HCT116 (cell line): ENCODE measurements at regions not wholly inside any gene's neighbourhood (a gene's known extent, or its start where the extent isn't known, plus 50 kb on each side); places are given as distances from the start of the nearest gene placed in this dataset.

ENCODE experiments used
- ATAC-seq: fragments of 200-7000 bp; cut with Tn5 transposase; 2 replicates; pipeline ENCODE4 v1.9.1; 2020; ENCODE audit warnings: mild to moderate bottlenecking, moderate library complexity
- BruUV-seq: library from RNA; stranded (reverse); fragments of 400-500 nt; replicated peaks from 2 replicates; lab custom pipeline; 2021; lab: Mats Ljungman, UMichigan
- CTCF ChIA-PET: fragments of 300-600 bp; sonication (Branson Sonifier 250); formaldehyde crosslinking; loops from one replicate; lab custom pipeline; 2021; ENCODE audit warnings: antibody characterized with exemption; lab: Charles Lee
- POLR2A ChIA-PET: fragments of 300-600, 350-600 bp; sonication (Branson Sonifier 250); formaldehyde crosslinking; loops from one replicate; lab custom pipeline; 2021; ENCODE audit warnings: antibody characterized with exemption; lab: Charles Lee
- RAD21 ChIA-PET, 2 experiments: fragments of 300-600 bp; sonication (Branson Sonifier 250); formaldehyde crosslinking; loops; one replicate each; lab custom pipeline; 2023; ENCODE audit warnings: low total read pairs in 2 of 2; ENCODE audit not compliant: uncharacterized antibody in 2 of 2, unreplicated experiment in 2 of 2, low non-redundant PET in 1 of 2; lab: Charles Lee
- DNase-seq: peaks from one replicate; pipeline ENCODE4 v3.0.0-alpha.2; 2010; ENCODE audit warnings: low read depth, low spot score
- H2AFZ ChIP-seq: fragments of 200-600 bp; shearing (Covaris generic), sonication (generic); 2 replicates; pipeline ENCODE4 v1.6.1; 2017; ENCODE audit warnings: low read depth, mixed run types, mixed read lengths, antibody characterized with exemption, low read length; ENCODE audit not compliant: poor library complexity, severe bottlenecking
- H3K27ac ChIP-seq: 2 replicates; pipeline ENCODE4 v1.5.1; 2012; ENCODE audit warnings: low read depth, low read length
- H3K27me3 ChIP-seq: fragments of 200-600 bp; sonication (generic); 2 replicates; pipeline ENCODE4 v1.6.1; 2016; ENCODE audit warnings: mixed run types, low read length, mixed read lengths; ENCODE audit not compliant: insufficient read depth
- H3K36me3 ChIP-seq, 2 experiments: fragments of 200-500 bp in 1 of 2; fragments of 200-600 bp in 1 of 2; sonication (Bioruptor generic) in 1 of 2; sonication (generic) in 1 of 2; 2 replicates each; pipeline versions ENCODE4 v1.5.1 to v1.6.1; 2014 to 2016; ENCODE audit warnings: low read length in 2 of 2, inconsistent platforms in 1 of 2, mixed read lengths in 1 of 2, mixed run types in 1 of 2; ENCODE audit not compliant: insufficient read depth in 2 of 2, control insufficient read depth in 1 of 2
- H3K4me1 ChIP-seq, 2 experiments: fragments of 200-600 bp in 1 of 2; sonication (generic) in 1 of 2; 2 replicates each; pipeline versions ENCODE4 v1.5.1 to v1.6.1; 2012 to 2017; ENCODE audit warnings: low read length in 2 of 2, inconsistent platforms in 1 of 2, mild to moderate bottlenecking in 1 of 2, mixed read lengths in 1 of 2, mixed run types in 1 of 2, moderate library complexity in 1 of 2; ENCODE audit not compliant: insufficient read depth in 2 of 2, control insufficient read depth in 1 of 2
- H3K4me2 ChIP-seq: fragments of 200-600 bp; sonication (generic); 2 replicates; pipeline ENCODE4 v1.6.1; 2017; ENCODE audit warnings: mixed run types, low read length, mixed read lengths
- H3K4me3 ChIP-seq, 2 experiments: fragments of 200-600 bp in 1 of 2; sonication (generic) in 1 of 2; replicated peaks in 1 of 2; 2 replicates each; pipeline ENCODE4 v1.5.1; 2011 to 2016; ENCODE audit warnings: low read length in 2 of 2, control low read depth in 1 of 2, low read depth in 1 of 2, mild to moderate bottlenecking in 1 of 2, mixed read lengths in 1 of 2, mixed run types in 1 of 2
- H3K79me2 ChIP-seq: fragments of 200-600 bp; sonication (generic); 2 replicates; pipeline ENCODE4 v1.6.1; 2017; ENCODE audit warnings: mild to moderate bottlenecking, mixed run types, low read length, moderate library complexity, mixed read lengths; ENCODE audit not compliant: insufficient read depth
- H3K9ac ChIP-seq: fragments of 200-600 bp; sonication (generic); 2 replicates; pipeline ENCODE4 v1.6.1; 2016; ENCODE audit warnings: low read length, mixed read lengths
- H3K9me2 ChIP-seq: fragments of 200-600 bp; sonication (generic), shearing (Covaris generic); 2 replicates; pipeline ENCODE4 v1.6.1; 2017; ENCODE audit warnings: mixed run types, mild to moderate bottlenecking, moderate library complexity; ENCODE audit not compliant: insufficient read depth
- H3K9me3 ChIP-seq, 2 experiments: fragments of 200-500 bp in 1 of 2; fragments of 200-600 bp in 1 of 2; sonication (Bioruptor generic) in 1 of 2; sonication (generic) in 1 of 2; 2 replicates each; pipeline ENCODE4 v1.6.1; 2014 to 2017; ENCODE audit warnings: low read length in 2 of 2, mixed read lengths in 2 of 2, inconsistent platforms in 1 of 2, low read depth in 1 of 2, mild to moderate bottlenecking in 1 of 2, mixed run types in 1 of 2, moderate library complexity in 1 of 2; ENCODE audit not compliant: control insufficient read depth in 1 of 2, insufficient read depth in 1 of 2
- H4K20me1 ChIP-seq: fragments of 200-600 bp; sonication (generic), shearing (Covaris generic); 2 replicates; pipeline ENCODE4 v1.6.1; 2017; ENCODE audit warnings: mixed run types, mild to moderate bottlenecking, moderate library complexity; ENCODE audit not compliant: insufficient read depth
- CEBPB ChIP-seq: IDR thresholded peaks from 2 replicates; pipeline ENCODE4 v1.6.1; 2012; ENCODE audit warnings: low read depth
- ELF1 ChIP-seq: IDR thresholded peaks from 2 replicates; pipeline ENCODE4 v1.6.1; 2012; ENCODE audit warnings: low read depth, borderline replicate concordance
- EZH2phosphoT487 ChIP-seq: fragments of 200-600 bp; IDR thresholded peaks from 2 replicates; pipeline ENCODE4 v1.6.1; 2018; ENCODE audit warnings: antibody characterized with exemption, borderline replicate concordance
- FOSL1 ChIP-seq: IDR thresholded peaks from 2 replicates; pipeline ENCODE4 v1.6.1; 2012; ENCODE audit warnings: low read depth
- POLR2A ChIP-seq: IDR thresholded peaks from 2 replicates; pipeline ENCODE4 v1.7.0; 2011; ENCODE audit warnings: borderline replicate concordance; ENCODE audit not compliant: insufficient read depth, insufficient read length; ENCODE audit errors: extremely low read depth
- RAD21 ChIP-seq: IDR thresholded peaks from 2 replicates; pipeline ENCODE4 v1.6.1; 2012; ENCODE audit warnings: low read depth, mild to moderate bottlenecking
- SIN3A ChIP-seq: IDR thresholded peaks from 2 replicates; pipeline ENCODE4 v1.6.1; 2012; ENCODE audit warnings: low read depth
- TCF7L2 ChIP-seq: IDR thresholded peaks from 2 replicates; pipeline ENCODE4 v1.7.0; 2011; ENCODE audit warnings: borderline replicate concordance, inconsistent platforms; ENCODE audit not compliant: insufficient read depth, insufficient read length; ENCODE audit errors: extremely low read depth
- ZFX ChIP-seq: fragments of 450-650 bp; IDR thresholded peaks from 2 replicates; pipeline ENCODE4 v1.6.1; 2017
- intact Hi-C: fragments of 100-400 bp; cut with micrococcal nuclease; formaldehyde crosslinking; loops from 2 replicates; pipeline ENCODE4 v1.10.0; 2022
- TF ChIP-seq, protein P1 (sequence below): IDR thresholded peaks from 2 replicates; pipeline ENCODE4 v1.6.1; 2012
- TF ChIP-seq, protein P2 (sequence below): IDR thresholded peaks from 2 replicates; pipeline ENCODE4 v1.6.1; 2012
- TF ChIP-seq, protein P3 (sequence below): IDR thresholded peaks from 2 replicates; pipeline ENCODE4 v1.6.1; 2011; ENCODE audit warnings: mild to moderate bottlenecking, low read length, moderate library complexity; ENCODE audit not compliant: insufficient replicate concordance; ENCODE audit errors: extremely low read depth
- TF ChIP-seq, protein P4 (sequence below), 3 experiments: fragments of 200-600 bp in 1 of 3; sonication (generic) in 1 of 3; IDR thresholded peaks in 2 of 3; conservative IDR thresholded peaks in 1 of 3; 2 replicates each; pipeline ENCODE4 v1.5.1; 2012 to 2017; ENCODE audit warnings: low read depth in 2 of 3, low read length in 2 of 3, antibody characterized with exemption in 1 of 3, borderline replicate concordance in 1 of 3, control low read depth in 1 of 3, mild to moderate bottlenecking in 1 of 3, mixed read lengths in 1 of 3, mixed run types in 1 of 3, moderate library complexity in 1 of 3; ENCODE audit not compliant: insufficient read depth in 1 of 3

DNA sequence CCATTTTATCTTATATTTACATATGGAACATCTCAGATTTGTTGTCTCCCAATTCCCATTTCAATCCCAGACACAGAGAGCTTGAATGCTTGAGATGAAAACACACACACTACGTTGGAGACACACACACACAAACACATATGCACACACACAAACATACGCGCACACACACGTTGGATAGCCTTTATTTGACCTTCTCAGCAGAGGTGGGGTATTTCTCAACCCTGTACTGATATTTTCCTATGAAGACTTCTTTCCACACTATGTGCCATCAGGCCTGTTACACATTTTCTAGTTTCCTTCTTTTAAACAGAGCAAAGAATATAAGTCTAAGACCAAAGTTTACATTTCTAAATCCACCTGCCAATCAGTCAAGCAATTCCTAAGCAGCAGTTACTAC, 291.0 kb downstream of the TAF11L14 start:
- no TSS peak for BruUV-seq
- Histone ChIP-seq H4K20me1 (no peaks in the 10 kb centered on the region), H3K36me3 (no peaks in the 10 kb centered on the region; a peak in 1 of 4 replicates)
- POLR2A ChIA-PET, result no interaction called here
- TF ChIP-seq EZH2phosphoT487 (no peak), TCF7L2 (no peak), POLR2A (no peak), SIN3A (no peak)
- TF ChIP-seq, protein P1, sequence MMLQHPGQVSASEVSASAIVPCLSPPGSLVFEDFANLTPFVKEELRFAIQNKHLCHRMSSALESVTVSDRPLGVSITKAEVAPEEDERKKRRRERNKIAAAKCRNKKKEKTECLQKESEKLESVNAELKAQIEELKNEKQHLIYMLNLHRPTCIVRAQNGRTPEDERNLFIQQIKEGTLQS, result no peak
- TF ChIP-seq, protein P2, sequence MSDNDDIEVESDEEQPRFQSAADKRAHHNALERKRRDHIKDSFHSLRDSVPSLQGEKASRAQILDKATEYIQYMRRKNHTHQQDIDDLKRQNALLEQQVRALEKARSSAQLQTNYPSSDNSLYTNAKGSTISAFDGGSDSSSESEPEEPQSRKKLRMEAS, result no peak
- TF ChIP-seq, protein P3, sequence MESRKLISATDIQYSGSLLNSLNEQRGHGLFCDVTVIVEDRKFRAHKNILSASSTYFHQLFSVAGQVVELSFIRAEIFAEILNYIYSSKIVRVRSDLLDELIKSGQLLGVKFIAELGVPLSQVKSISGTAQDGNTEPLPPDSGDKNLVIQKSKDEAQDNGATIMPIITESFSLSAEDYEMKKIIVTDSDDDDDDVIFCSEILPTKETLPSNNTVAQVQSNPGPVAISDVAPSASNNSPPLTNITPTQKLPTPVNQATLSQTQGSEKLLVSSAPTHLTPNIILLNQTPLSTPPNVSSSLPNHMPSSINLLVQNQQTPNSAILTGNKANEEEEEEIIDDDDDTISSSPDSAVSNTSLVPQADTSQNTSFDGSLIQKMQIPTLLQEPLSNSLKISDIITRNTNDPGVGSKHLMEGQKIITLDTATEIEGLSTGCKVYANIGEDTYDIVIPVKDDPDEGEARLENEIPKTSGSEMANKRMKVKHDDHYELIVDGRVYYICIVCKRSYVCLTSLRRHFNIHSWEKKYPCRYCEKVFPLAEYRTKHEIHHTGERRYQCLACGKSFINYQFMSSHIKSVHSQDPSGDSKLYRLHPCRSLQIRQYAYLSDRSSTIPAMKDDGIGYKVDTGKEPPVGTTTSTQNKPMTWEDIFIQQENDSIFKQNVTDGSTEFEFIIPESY, result no peak
- TF ChIP-seq, all 23 proteins: peak for 0
- DNase-seq (no peak), ATAC-seq (no peak)
- Histone ChIP-seq H3K27ac (no peak overlapping the region), H3K79me2 (no peaks in the 10 kb centered on the region), H3K4me3 (no peak overlapping the region), H3K27me3 (no peaks in the 10 kb centered on the region), H3K9me2 (no peaks in the 10 kb centered on the region), H3K9me3 (peaks cover 3 to 15% of the 10 kb centered on the region in 2 experiments; a peak in 3 of 4 replicates), H2AFZ (no peak overlapping the region), H3K4me1 (no peaks in the 10 kb centered on the region), H3K4me2 (no peak overlapping the region), H3K9ac (no peak overlapping the region)
- RAD21 ChIA-PET, result no interaction called here
- intact Hi-C loops, result no loop called here
- CTCF ChIA-PET, result no interaction called here

- DNase-seq (no peak), ATAC-seq (no peak)
- H3K4me1 ChIP-seq, result no peaks in the 10 kb centered on the region
- no peaks in the 10 kb centered on the region for H3K27me3 ChIP-seq
- ChIA-PET RAD21 (no interaction called here), POLR2A (no interaction called here), CTCF (no interaction called here)
- intact Hi-C loops, result no loop called here
- no peak overlapping the region for H3K4me2 ChIP-seq
- no peaks in the 10 kb centered on the region for H4K20me1 ChIP-seq
- BruUV-seq, result no TSS peak
- H3K27ac ChIP-seq, result no peak overlapping the region
- no peak overlapping the region for H2AFZ ChIP-seq
- H3K9ac ChIP-seq, result no peak overlapping the region
- no peaks in the 10 kb centered on the region for H3K79me2 ChIP-seq
- peaks cover 3 to 17% of the 10 kb centered on the region in 2 experiments; a peak in 3 of 4 replicates for H3K9me3 ChIP-seq
- H3K4me3 ChIP-seq, result no peak overlapping the region
- H3K9me2 ChIP-seq, result no peaks in the 10 kb centered on the region
- H3K36me3 ChIP-seq, result no peaks in the 10 kb centered on the region
- no peak for TF ChIP-seq TCF7L2
- TF ChIP-seq, protein P3, result no peak
- TF ChIP-seq RAD21, result no peak
- no peak for TF ChIP-seq ELF1
- no peak for TF ChIP-seq SIN3A
- TF ChIP-seq POLR2A, result no peak
- TF ChIP-seq, protein P4, sequence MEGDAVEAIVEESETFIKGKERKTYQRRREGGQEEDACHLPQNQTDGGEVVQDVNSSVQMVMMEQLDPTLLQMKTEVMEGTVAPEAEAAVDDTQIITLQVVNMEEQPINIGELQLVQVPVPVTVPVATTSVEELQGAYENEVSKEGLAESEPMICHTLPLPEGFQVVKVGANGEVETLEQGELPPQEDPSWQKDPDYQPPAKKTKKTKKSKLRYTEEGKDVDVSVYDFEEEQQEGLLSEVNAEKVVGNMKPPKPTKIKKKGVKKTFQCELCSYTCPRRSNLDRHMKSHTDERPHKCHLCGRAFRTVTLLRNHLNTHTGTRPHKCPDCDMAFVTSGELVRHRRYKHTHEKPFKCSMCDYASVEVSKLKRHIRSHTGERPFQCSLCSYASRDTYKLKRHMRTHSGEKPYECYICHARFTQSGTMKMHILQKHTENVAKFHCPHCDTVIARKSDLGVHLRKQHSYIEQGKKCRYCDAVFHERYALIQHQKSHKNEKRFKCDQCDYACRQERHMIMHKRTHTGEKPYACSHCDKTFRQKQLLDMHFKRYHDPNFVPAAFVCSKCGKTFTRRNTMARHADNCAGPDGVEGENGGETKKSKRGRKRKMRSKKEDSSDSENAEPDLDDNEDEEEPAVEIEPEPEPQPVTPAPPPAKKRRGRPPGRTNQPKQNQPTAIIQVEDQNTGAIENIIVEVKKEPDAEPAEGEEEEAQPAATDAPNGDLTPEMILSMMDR (IDR thresholded peaks at IDR 0.05 in 2 of 3, conservative IDR thresholded peaks at IDR 0.05 in 1 of 3; ENCODE audit: borderline replicate concordance in 1 of 3, insufficient read depth in 1 of 3, low read depth in 2 of 3, low read length in 2 of 3), result no peak
- TF ChIP-seq FOSL1, result no peak
- TF ChIP-seq ZFX, result no peak
- no peak for TF ChIP-seq EZH2phosphoT487
- TF ChIP-seq CEBPB, result no peak
These were observed 294.3 kb downstream of the TAF11L14 start for GRCh38 chr5:17928581-17928981.
